Suppressor macrophage treated with lipopolysaccharide for 4 hours (primary cell): ENCODE measurements at regions not wholly inside any gene's neighbourhood (a gene's known extent, or its start where the extent isn't known, plus 50 kb on each side); places are given as distances from the start of the nearest gene placed in this dataset.

Experiments used
- DNase-seq: peaks from one replicate; pipeline ENCODE4 v3.0.0-alpha.2; 2020

GRCh38 chr1:186550832-186551231, 89.9 kb upstream of the PDC start:
- DNase-seq = no peak

- no peak for DNase-seq
Measured at GRCh38 chr1:186541003-186541402, 80.1 kb upstream of the PDC start.

GRCh38 chr1:186540521-186540920, 79.6 kb upstream of the PDC start:
- DNase-seq = no peak

- DNase-seq = peak; percentile 64
Measured at GRCh38 chr1:186536273-186536890, 75.5 kb upstream of the PDC start.

GRCh38 chr1:186535388-186536133, 74.6 kb upstream of the PDC start:
- peak; percentile 64 for DNase-seq

GRCh38 chr1:186534401-186534800, 73.5 kb upstream of the PDC start:
- DNase-seq = no peak

GRCh38 chr1:186532466-186532865, 71.6 kb upstream of the PDC start:
- DNase-seq = no peak

- DNase-seq = no peak
Measured at GRCh38 chr1:186531561-186532165, 70.7 kb upstream of the PDC start.

- no peak for DNase-seq
Measured at GRCh38 chr1:186530109-186530508, 69.2 kb upstream of the PDC start.

GRCh38 chr1:186519982-186520381, 59.1 kb upstream of the PDC start:
- DNase-seq = peak; percentile 13

GRCh38 chr1:186518822-186519381, 58.0 kb upstream of the PDC start:
- DNase-seq = no peak

GRCh38 chr1:186518395-186518794, 57.5 kb upstream of the PDC start:
- no peak for DNase-seq

GRCh38 chr1:186514367-186514766, 53.5 kb upstream of the PDC start:
- DNase-seq = no peak

- DNase-seq = no peak
Measured at GRCh38 chr1:186513526-186513925, 52.6 kb upstream of the PDC start.

GRCh38 chr1:186512698-186513457, 52.0 kb upstream of the PDC start:
- no peak for DNase-seq

- DNase-seq = peak; percentile 51
Measured at GRCh38 chr1:186511761-186512637, 51.1 kb upstream of the PDC start.
